Activated CD4-positive, alpha-beta T cell treated with anti-CD3 and anti-CD28 coated beads, Interleukin-2, Interleukin-6, amounts not matched to agents 100 ng/mL and 50 ng/mL, durations not matched to agents 16 hours and 8 hours (primary cell): ENCODE measurements at regions not wholly inside any gene's neighbourhood (a gene's known extent, or its start where the extent isn't known, plus 50 kb on each side); places are given as distances from the start of the nearest gene placed in this dataset.

Experiments
- DNase-seq: peaks from one replicate; pipeline ENCODE4 v3.0.0-alpha.2; 2020

DNA sequence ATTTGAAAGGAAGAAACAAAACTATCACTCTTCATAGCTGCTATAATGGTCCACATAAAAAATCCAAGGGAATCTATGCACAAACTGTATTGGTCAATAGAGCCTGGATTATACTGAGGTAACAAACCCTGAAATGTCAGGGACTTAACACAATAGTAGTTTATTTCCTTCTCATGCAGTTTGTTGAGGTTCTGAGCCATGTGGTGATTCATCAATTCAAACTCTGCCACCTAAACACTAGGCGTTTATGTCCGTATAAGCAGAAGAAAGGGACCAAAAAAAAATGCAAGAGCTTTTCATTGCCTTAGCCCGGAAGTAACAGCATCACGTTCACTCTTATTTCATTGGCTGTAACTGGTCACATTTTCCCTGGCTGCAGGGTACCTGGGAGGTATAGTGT is 464.7 kb downstream of the ZSWIM6 start:
- DNase-seq: no peak

DNA sequence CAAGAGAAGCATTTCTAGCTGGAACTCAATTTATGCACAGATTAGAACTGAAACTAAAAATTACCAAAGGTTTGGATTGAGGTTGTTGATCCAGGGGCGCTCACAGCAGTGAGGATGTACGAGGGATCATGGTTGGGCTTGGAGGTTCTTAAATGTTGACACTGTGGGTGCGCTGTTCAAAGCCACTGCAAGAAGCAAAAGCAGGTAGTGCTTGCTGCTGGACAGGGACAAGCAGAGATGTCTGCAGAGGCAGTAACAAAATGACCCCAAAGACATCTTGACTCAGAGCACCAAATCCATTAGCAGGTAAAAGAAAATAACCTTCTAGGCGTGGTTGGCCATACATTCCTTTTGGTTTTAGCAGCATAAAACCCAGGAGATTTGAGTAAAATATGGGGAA is 468.4 kb downstream of the ZSWIM6 start:
- no peak for DNase-seq

DNA sequence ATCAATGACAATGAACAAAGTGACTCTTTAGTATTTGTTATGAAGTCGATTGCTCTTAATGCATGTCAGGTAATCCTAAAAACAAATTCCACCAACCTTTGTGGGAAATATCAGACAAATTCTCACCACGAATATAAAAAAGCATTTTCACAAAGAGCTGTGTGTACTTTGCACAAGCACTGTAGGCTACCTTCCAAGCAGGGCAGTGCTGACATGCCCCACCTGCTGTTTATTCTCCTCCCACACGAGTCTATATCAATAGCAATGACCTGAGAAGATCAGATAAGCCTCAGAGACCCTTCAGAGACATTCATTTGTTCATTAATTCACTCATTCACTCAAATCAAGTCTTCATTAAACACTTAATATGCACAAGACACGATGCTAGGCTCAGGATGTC is 469.1 kb downstream of the ZSWIM6 start:
- DNase-seq: no peak

DNA sequence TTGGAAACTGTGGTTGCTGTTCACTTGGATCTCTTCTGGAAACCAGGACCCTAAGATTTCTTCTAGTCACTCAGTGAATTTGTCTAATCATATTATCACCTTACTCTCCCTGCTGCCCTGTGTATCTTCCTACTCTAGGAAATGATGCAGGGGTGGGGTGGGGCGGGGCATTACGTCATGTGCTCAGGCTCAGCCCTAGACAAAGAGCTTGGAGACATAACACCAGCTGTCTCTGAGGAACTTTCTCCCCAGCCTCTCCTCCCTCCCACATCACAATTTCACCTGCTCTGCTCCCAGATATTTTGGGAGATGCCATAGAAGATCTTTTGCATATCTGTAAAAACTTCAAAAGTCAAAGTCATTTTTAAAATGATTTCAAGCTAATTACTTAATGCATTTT is 470.4 kb downstream of the ZSWIM6 start:
- DNase-seq: no peak

DNA sequence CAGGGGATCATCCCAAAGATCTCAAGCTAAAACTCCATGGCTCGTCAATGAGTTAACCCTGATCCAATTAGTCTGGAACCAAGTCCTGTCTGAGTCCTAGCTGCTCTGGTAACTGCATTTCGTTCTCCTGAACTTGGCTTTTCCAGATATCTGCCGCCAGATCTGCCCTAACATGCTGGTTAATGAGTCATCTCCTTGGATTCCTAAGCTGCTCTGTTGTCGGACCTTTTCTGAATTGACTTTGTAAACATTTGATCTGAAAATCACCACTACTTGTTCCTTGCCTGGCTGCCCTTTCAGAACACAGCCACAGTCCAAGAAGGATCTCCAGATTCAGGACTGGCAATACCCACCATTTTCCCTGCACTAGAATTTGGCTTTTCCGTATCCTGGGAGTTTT is 473.0 kb downstream of the ZSWIM6 start:
- DNase-seq: no peak

DNA sequence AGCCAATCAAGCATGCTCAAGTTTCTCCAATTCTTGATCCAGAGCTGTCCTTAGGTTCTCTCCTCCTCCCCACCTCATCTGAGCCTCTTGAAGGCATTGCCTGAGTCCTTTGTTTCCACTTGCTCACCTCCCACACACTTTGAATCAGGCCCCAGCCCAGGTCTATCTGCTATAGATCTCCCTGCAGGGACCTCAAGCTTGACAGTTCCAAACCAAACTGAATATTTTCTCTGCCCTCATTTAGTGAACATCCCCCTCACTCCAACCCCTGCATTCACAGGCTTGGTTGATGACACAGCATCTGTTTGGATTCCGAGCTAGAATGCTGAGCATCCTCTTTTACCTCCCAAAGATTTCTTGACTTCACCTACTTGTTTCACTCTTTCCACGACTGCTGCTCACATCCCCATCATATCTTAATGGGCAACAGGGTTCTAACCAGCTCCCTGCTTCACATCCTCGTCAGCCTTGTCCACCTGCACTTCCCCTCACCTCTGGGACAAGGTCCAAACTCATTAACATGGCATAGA is 474.5 kb downstream of the ZSWIM6 start:
- no peak for DNase-seq

DNA sequence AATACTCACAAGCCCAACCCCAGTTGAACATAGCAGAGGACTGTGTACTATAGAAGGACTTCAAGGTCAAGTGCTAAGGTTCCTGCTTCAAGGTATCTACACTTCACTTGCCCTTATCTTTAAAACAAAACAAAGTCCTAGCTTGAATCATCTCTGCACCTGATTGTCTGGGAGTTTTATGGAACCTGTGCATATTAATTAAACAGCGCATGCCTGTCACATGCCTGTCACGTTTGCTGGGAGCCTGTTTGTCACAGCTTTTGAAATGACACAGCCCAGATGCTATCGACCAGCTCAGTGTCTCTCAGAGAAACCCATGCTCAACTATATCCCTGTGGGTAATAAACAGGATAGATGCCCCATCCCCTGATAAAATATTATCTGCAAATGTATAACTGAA is 476.0 kb downstream of the ZSWIM6 start:
- DNase-seq: no peak

DNA sequence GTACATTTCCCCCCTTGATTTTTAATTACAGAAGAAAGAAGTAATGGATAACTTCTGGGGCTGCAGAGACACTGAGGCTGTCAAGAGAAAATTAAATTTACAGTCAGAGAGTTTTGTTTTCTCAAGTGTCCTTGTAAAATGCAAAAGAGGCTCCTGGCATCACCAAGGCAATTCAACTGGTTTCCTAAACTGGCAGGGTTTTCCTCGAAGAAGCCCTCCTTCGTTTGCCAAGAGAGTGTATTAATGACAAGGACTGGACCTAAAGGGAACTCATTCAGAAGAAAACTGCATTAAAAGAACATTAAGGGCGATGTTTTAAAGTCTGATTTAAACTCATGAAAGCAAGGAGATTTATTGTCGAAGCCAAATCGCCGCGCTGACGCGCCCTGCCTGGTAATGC is 476.9 kb downstream of the ZSWIM6 start:
- no peak for DNase-seq

DNA sequence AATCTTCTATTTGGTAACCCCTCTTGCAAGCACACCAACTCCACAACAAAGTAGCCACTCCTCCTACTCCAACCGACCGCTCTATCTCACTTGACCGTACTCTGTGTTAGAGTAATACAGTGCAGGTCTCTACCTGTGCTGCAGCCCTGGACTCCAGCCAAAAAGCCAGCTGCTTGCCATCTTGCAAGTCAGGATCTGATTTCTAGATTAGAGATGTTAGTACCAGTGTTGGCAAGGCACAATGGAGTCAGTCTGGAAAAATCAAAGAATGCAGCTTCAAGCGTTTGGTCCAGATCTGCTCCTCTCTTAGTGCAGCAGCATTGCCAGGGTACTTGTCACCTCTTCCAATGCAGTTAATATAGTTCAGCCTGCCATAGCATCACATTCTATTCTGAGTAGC is 477.6 kb downstream of the ZSWIM6 start:
- no peak for DNase-seq

DNA sequence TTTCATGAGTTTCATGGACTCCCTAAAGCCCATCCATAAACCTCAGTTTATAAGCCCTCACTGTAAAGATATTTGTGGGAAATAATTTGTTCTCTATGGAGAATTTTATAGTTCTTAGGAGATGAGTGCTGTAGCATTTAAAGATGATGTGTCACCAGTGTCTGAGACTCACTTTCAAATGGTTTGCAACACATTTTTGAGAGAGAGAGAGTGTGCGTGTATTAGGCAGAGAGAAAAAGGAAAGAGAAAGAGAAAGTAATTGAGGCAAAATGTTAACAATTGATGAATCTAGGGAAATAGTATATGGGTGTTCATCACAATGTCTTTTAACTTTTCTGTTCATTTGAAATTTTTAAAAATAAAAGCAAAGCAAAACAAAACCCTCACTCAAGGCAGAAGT is 479.0 kb downstream of the ZSWIM6 start:
- no peak for DNase-seq

DNA sequence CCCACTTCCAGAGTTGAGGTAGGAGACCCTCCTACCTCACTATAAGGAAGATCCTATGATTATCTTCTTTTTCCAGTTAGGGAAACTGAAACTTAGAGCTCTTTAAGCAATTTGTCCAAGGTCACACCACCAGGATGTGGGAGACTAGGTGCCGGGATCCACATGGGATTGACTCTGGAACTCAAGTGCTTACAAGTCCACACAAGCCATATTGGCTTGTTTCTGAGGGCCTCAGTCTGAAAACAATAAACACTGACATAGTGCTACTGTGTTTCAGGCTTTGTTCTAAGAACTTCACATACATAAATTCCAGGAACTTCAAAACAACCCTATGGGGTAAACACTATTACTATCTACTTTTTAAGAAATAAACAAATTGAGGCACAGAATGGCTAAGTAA is 481.3 kb downstream of the ZSWIM6 start:
- no peak for DNase-seq

DNA sequence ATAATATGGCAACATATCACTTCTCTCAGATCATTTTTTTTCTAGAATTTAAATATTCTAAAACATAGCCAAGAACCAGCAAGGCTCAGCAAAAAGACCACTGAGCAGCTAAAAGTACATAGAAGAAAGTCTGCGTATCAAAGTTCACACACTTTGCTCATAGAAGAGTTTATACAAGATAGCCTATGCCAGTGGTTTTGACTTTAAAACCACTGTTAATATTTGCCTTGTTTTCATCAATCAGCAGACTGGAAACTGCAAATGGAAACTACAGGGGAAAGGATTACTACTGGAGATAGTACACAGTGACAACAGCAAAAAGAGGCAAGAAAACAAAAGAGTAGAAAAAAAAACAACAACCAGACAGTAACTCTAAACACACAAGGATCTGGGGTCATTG is 483.3 kb downstream of the ZSWIM6 start:
- DNase-seq: no peak

DNA sequence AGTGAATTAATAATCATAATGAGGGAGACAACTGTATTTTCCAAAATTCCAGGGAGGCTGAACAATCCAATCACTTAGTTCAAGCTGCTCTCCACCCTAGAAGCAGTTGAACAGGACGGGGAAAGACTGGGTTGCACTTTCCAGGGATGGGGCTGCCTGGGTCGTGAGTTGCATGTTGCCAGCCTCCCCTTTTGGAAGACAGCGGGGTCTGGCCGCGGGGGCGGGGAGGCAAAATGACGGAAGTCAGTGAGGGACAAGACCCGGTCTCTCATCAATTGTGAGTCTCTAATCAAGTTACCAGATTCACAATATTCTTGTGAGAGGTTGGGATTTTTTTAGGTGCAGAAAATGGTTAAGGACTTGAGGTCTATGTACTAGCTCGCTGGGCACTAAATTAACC is 484.1 kb downstream of the ZSWIM6 start:
- no peak for DNase-seq

DNA sequence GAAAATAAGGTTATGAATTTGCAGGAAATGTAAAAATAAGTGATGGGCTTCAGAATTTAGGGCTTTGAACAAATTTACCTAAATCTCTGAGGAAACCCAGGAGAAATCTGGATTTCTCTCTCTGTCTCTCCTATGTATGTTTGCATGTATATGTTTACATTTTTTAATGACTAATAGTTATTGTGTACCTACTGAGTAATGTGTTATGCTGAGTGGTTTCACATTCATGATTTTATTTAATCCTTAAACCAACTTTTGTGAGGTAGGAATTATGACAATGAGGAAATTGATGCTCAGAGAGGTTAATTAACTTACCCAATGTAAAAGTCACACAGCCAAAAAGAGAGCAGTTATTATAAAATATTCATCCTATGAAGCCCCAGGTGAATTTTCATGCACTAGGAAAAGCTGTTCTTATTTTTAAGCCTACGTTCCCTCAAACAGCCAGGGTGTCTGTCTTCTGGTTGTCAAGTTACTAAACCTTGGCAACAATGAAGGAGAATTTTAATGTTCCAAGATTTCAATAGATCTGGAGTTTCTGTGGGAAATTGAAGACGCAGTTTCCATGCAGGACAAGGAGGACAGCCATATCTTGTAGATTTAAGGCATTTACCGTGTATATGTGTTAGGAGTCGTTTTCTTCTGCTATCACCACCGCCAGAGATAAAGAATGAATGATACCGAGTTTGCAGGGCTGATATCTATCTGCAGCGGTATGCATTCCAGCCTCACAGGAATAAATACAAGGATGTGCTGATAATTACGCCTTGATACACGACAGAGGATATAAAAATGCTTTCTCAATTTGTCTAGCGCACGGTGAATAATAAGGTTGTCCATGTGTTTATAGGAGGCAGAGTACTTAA is 484.8 kb downstream of the ZSWIM6 start:
- no peak for DNase-seq

DNA sequence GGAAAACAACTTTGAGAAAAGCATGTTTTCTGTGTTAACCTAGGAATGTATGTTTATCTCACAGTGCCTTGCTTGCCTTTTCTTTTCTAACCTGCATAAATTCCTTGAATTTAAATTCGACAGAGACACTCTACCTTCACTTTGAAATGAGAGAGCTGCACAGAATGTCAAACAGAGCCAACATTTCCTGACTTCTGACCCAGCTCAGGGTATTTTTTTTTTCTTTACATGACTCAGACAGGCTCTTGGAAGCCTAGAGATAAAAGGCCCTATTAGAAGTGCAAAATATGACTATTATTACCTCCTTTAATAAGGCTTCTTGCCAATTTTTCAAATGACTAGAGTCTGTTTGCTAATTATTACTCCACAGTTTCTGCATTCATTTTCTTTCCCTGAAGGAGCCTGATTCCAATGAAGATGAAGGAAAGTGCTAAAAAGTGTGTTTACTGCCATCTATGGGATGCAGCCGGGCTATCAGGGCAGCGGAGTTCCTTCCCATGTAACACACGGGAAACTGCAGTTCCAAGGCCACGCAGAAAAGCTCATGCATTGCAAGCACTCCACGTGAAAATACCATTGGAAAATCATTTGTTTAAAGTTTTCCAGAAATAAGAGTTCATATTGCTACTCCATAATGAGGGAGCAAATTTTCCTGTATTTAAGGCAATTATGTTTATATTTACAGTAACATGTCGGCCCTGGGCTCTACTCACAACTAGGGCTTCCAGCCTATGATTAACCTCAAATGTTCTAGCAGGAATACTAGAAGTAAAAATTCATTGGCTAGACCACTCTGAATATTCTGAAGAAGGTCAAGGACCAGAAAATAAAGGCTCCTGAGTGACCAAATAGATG is 485.6 kb downstream of the ZSWIM6 start:
- DNase-seq: no peak

DNA sequence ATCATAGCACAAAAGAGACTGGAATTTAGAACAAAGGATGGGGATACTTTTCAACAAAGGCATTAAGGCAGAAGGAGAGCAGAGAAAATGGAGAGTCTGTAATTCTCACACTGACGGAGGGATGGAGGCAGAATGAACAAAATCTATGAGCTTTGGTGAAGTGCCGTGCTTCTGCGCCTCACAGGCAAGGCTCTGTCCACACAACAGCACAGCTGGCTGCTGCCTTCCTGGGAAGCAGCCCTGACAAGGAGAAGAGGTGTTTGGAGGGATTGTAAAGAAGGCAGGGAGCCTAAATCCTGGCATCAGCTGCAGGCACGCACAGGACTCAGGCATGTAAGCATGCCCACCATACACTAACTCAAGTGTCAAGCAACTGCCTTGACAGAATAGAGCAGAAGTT is 485.2 kb upstream of the KIF2A start:
- DNase-seq: no peak

DNA sequence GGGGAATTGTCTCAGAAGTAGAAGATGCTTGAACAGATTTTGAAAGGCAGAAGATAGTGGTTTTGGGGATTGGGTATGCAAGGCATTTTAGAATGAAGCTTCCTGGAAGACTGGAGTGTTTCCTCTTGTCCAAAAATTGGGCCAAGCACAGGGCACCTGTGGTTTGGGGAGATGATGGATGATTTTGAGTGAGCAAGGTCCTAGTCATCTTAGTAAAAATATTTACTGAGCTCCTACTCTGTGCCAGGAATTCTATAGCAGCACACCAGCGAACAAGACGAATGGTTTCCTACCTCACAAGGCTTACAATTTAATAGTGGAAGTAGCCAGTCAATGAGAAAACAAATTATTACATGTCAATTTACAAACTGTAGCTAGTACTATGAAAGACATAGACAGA is 484.4 kb upstream of the KIF2A start:
- no peak for DNase-seq

DNA sequence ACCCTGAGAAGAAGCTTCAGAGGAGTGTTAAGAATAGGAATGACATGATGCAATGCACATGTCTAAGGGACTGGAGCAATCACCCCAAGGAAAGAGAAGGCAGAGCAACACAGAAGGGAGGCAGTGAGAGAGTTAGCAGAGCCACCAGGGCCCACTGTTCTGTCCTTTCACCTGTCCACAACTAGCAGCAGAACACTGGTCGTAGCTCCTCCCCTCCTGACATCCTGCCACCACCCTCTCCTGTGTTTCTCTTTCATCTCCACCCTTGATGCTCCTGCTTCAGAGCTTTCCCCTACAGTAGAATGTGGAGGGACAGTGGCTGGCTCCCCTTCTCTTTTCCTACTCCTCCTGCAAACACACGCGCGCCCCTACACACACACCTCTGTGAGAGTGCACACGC is 483.4 kb upstream of the KIF2A start:
- DNase-seq: no peak

DNA sequence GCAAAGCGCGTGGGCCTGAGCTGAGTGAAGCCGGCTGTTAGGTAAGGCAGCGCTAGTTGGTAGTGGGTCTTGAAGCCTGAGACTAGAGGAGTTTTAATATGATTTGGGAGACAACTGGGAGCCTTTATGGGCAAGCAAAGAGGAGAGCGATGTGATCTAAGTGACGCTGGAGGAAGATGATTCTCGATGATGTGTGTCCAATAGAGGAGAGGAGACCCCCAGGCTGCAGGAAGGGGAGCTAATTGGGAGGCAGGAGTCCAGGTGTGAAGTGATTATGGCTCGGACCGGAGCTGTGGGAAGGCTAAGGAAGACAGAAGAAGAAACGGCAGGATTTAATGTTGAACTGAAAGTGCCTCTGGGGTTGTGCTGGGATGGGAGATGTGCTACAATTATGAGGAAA is 482.9 kb upstream of the KIF2A start:
- no peak for DNase-seq

DNA sequence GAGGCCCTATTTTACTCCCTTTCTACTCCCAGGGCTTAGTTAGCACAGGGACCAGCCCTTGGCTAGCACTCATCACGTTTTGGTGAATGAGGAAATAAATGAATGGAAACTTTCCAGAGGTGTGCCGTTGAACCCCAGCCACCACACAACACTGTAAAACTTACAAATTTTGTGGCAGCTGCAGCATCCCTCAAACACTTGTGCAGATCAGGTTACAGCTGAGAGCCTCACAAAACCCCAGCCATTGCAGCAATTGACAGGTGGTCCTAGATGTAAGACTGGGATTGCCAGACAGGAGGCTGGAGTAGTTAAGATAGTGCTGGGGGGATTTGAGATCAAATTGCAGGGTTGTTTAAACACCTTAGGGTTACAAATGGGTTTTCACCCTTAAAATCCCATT is 482.2 kb upstream of the KIF2A start:
- no peak for DNase-seq

DNA sequence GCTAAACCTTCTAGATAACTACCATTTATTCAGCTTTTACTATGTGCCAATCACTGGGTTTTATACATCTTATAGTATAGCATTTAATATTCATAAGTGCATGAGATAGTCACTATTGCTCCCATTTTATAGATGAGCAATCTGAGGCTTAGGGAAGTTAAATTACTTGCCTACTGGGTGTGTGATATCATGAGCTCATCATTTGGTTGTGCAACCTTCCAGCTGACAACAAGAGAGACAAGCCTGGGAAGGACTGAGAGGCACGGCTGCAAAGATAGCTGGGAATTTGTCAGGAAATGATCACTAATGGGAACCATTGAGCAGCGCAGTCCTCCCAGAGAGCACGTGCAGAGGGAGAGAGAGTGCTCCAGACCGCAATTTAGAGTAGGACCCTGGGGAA is 481.6 kb upstream of the KIF2A start:
- no peak for DNase-seq

DNA sequence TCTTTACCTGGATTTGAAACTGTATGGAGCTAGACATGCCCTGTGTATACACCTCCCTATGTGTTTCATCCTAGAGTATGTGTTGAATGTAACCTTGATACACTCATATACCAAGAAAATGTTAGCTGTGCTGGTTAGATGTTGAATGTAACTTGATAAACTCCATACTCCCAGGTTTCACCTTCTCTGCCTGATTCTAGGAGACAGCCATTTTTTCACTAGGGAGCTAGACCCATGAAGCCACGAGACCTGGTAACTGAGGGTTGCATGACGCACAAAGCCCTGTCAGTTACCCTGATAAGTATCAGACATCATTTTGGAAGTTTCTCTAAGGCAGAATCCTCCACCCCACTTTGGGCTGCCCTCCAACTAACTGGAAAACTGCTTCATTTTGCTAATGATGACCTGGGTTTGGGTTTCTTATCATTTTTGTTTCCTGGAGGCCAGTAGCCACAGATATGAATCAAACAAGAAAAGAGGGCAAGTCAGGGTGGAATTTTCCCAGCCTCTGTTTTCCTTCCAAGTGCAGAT is 478.5 kb upstream of the KIF2A start:
- no peak for DNase-seq

DNA sequence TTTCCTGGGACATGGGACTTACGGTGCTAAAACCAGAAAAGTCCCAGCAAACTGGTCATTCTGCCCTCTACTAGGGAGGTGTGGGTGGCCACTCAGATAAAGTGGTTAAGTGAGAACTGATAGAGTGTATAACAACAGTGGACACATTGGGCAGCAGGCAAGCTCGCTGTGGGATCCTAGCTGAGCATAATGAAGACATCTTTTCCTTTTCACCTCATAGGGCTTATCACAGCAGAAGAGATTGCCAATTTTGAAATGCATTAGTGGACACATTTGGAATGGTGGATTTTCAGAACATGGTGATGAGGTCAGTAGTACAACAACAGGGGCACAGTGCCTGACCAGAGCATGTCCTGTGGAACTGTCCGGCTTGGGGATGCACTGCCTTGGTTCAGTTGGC is 477.1 kb upstream of the KIF2A start:
- no peak for DNase-seq

DNA sequence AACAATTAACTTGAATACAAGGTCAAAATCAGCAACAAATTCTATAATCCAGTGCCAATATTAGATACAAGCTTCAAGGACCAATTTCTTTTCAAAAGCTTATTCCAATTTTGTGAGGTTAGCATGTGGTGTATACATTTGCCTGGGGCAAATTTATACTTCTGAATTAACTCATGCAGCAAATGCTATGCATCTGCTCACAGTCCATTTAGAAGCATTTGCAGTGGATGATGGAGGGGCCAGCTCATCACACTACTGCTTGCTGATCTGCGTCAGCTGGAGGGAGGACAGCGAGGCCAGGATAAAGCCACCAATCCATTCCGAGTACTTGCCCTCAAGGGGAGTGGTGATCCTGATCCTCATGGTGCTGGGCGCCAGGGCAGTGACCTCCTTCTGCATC is 474.3 kb upstream of the KIF2A start:
- DNase-seq: no peak
